Breast epithelium (tissue), 4 donors: ENCODE measurements at regions not wholly inside any gene's neighbourhood (a gene's known extent, or its start where the extent isn't known, plus 50 kb on each side); places are given as distances from the start of the nearest gene placed in this dataset.

ENCODE experiments used
- DNase-seq, 2 donors: peaks; one replicate each; pipeline ENCODE4 v3.0.0-alpha.2; 2019; ENCODE audit warnings: low spot score in 2 of 2
- H3K27ac ChIP-seq, 2 donors: fragments of 200-600 bp; sonication (generic) in 1 of 2; one replicate each; pipeline ENCODE4 v1.5.1; 2016 to 2019; ENCODE audit warnings: mild to moderate bottlenecking in 1 of 2
- H3K27me3 ChIP-seq, 2 donors: fragments of 200-600 bp; sonication (generic) in 1 of 2; one replicate each; pipeline versions ENCODE4 v1.5.1 to v1.6.0; 2017 to 2019; ENCODE audit warnings: control low read depth in 1 of 2, mild to moderate bottlenecking in 1 of 2
- H3K36me3 ChIP-seq: fragments of 200-600 bp; one replicate; pipeline ENCODE4 v1.5.1; 2019
- H3K4me1 ChIP-seq, 2 donors: fragments of 200-600 bp; sonication (generic); one replicate each; pipeline ENCODE4 v1.5.1; 2016 to 2019; ENCODE audit warnings: control low read depth in 1 of 2
- H3K4me3 ChIP-seq, 3 donors: fragments of 200-600 bp; sonication (generic); 1 replicate in 2 of 3; 2 replicates in 1 of 3; pipeline ENCODE4 v1.5.1; 2016 to 2019; ENCODE audit warnings: mild to moderate bottlenecking in 3 of 3, moderate library complexity in 2 of 3
- H3K9me3 ChIP-seq, 2 donors: fragments of 200-600 bp; sonication (generic) in 1 of 2; one replicate each; pipeline ENCODE4 v1.5.1; 2016 to 2019; ENCODE audit warnings: control low read depth in 1 of 2
- POLR2A ChIP-seq: fragments of 450-650 bp; IDR thresholded peaks from one replicate; pipeline ENCODE4 v1.6.1; 2016; ENCODE audit warnings: antibody characterized with exemption, mild to moderate bottlenecking, moderate library complexity
- POLR2AphosphoS5 ChIP-seq, 3 donors: sonication (generic); formaldehyde crosslinking; IDR thresholded peaks; one replicate each; pipeline ENCODE4 v1.6.1; 2017; ENCODE audit warnings: antibody characterized with exemption in 3 of 3
- intact Hi-C: fragments of 100-400 bp; cut with DNase I; formaldehyde crosslinking; loops from one replicate; pipeline ENCODE4 v1.15.1; 2023; ENCODE audit warnings: low total_unique reads
- TF ChIP-seq, protein P1 (sequence below), 3 donors: fragments of 450-650 bp; IDR thresholded peaks; one replicate each; pipeline ENCODE4 v1.5.1; 2016 to 2017; ENCODE audit warnings: antibody characterized with exemption in 3 of 3, mild to moderate bottlenecking in 3 of 3, moderate library complexity in 3 of 3

DNA sequence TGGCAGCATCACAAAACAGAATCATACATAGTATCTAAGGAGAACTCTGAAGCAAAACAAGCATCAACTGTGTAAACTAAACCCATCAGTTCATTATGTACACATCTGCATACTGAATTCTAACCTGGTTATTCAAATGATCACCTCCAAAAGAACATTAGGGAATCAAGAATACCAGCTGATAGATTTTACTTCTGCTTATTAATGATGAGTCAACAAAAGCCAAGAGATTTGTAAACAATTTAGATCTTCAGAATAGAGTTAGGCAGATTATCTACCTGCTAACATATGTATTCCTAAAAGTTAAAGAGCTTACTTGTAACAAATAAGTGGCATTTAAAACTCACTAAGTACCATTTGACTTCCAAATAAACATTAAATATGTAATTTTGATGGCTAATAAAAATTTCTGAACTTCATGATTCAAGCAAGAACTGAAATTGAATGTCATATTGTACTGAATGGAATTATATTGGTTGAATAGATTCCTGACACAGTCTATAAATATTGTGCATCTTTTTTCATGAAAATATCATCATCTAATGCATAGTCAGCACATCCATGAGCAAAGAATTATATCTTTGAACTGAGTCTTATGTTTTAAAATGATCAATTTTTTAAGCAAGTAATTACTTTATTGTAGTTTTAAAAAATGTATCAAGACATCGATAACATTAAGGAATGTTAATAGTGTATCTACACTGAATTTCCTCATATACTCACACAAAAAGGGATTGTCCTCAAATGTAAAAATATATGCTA is 470.5 kb downstream of the GRXCR1 start:
- Histone ChIP-seq H3K27ac (no peak overlapping the region), H3K4me3 (no peak overlapping the region), H3K9me3 (no peaks in the 10 kb centered on the region), H3K4me1 (no peaks in the 10 kb centered on the region), H3K36me3 (no peaks in the 10 kb centered on the region), H3K27me3 (no peaks in the 10 kb centered on the region)
- TF ChIP-seq POLR2A (no peak), POLR2AphosphoS5 (IDR thresholded peaks at IDR 0.05) (no peak)
- TF ChIP-seq, protein P1, sequence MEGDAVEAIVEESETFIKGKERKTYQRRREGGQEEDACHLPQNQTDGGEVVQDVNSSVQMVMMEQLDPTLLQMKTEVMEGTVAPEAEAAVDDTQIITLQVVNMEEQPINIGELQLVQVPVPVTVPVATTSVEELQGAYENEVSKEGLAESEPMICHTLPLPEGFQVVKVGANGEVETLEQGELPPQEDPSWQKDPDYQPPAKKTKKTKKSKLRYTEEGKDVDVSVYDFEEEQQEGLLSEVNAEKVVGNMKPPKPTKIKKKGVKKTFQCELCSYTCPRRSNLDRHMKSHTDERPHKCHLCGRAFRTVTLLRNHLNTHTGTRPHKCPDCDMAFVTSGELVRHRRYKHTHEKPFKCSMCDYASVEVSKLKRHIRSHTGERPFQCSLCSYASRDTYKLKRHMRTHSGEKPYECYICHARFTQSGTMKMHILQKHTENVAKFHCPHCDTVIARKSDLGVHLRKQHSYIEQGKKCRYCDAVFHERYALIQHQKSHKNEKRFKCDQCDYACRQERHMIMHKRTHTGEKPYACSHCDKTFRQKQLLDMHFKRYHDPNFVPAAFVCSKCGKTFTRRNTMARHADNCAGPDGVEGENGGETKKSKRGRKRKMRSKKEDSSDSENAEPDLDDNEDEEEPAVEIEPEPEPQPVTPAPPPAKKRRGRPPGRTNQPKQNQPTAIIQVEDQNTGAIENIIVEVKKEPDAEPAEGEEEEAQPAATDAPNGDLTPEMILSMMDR (IDR thresholded peaks at IDR 0.05): no peak
- intact Hi-C loops: no loop called here
- no peak for DNase-seq

DNA sequence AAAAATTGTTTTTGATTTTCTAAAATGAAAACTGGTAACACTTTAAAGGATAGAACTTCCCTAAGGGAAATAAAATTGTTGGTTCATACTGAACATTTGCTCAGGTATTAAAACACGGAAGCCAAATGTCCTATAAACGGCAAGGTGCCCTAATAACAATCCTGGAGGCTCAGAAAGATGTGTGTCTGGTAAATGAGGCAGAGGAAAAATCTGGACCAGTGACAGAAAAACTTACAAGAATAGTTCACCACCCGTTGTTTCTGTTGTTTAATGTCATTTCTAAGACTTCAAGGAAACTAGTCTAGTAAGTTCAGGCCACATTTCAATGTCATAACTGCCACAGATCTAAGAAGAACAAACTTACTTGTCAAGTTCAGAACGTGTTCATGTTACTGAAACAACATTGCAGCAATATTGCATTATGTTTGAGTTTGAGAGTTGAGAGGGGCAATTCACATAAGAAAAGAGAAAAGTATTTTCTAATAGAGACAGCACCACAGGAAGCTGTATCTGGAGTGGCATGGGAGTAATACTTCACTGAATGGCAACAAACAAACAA is 476.6 kb downstream of the GRXCR1 start:
- H3K9me3 ChIP-seq: no peaks in the 10 kb centered on the region
- no peak overlapping the region for H3K27ac ChIP-seq
- no peak overlapping the region for H3K4me3 ChIP-seq
- H3K36me3 ChIP-seq: no peaks in the 10 kb centered on the region
- intact Hi-C loops: no loop called here
- no peaks in the 10 kb centered on the region for H3K27me3 ChIP-seq
- TF ChIP-seq, protein P1 (IDR thresholded peaks at IDR 0.05): no peak
- TF ChIP-seq POLR2A (no peak), POLR2AphosphoS5 (IDR thresholded peaks at IDR 0.05) (no peak)
- DNase-seq: no peak
- no peaks in the 10 kb centered on the region for H3K4me1 ChIP-seq

DNA sequence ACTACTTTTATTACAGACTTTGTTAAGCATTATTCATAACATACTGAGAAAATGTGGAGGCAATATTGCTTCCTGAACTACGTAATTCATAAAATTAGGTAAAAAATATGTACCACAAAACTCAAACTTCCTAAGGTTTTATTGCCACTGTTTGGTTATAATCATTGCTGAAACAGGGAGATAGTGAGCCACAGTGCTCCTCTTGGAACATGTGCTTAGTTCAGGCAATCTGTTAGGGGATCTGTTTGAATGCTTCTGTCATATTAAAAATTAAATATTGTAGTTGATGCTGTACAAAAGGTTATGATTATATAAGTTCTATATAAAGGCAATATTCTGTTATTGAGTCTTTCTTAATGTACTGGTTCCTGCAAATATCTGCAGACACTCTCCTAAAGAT is 480.7 kb downstream of the GRXCR1 start:
- no peak for TF ChIP-seq POLR2A
- TF ChIP-seq, protein P1 (IDR thresholded peaks at IDR 0.05): no peak
- no peak for TF ChIP-seq POLR2AphosphoS5 (IDR thresholded peaks at IDR 0.05)

DNA sequence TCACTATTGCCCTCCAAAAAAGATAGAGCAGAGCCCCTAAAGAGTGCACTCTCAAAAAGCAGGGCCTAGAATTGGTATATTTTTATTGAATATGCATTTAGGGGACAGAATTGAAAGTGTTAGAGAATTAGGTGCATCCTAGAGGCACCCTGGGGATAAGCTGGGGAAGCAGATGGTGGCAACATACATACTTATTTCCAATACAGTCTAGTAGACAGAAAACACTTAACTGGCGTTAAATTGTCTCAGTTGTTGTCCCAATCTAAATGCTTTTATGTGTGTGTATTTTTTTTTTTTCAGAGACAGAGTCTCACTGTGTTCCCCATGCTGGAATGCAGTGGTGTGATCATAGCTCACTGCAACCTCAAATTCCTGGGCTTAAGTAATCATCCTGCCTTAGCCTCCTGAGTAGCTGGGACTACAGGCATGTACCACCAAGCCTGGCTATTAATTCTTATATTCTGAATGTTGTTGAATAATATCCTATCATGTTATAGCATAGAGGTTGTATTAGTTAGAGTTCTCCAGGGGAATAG is 481.8 kb downstream of the GRXCR1 start:
- H3K27me3 ChIP-seq: no peaks in the 10 kb centered on the region
- no peak overlapping the region for H3K4me3 ChIP-seq
- H3K36me3 ChIP-seq: no peaks in the 10 kb centered on the region
- intact Hi-C loops: no loop called here
- H3K27ac ChIP-seq: no peak overlapping the region
- H3K9me3 ChIP-seq: no peaks in the 10 kb centered on the region
- no peak for DNase-seq
- no peaks in the 10 kb centered on the region for H3K4me1 ChIP-seq
- no peak for TF ChIP-seq POLR2AphosphoS5 (IDR thresholded peaks at IDR 0.05)
- TF ChIP-seq, protein P1 (IDR thresholded peaks at IDR 0.05): no peak
- TF ChIP-seq POLR2A: no peak

More for the DNA sequence above, 480.7 kb downstream of the GRXCR1 start:
- no peak for DNase-seq
- Histone ChIP-seq H3K4me3 (no peak overlapping the region), H3K4me1 (no peaks in the 10 kb centered on the region), H3K27me3 (no peaks in the 10 kb centered on the region), H3K36me3 (no peaks in the 10 kb centered on the region), H3K9me3 (no peaks in the 10 kb centered on the region), H3K27ac (no peak overlapping the region)
- intact Hi-C loops: no loop called here

DNA sequence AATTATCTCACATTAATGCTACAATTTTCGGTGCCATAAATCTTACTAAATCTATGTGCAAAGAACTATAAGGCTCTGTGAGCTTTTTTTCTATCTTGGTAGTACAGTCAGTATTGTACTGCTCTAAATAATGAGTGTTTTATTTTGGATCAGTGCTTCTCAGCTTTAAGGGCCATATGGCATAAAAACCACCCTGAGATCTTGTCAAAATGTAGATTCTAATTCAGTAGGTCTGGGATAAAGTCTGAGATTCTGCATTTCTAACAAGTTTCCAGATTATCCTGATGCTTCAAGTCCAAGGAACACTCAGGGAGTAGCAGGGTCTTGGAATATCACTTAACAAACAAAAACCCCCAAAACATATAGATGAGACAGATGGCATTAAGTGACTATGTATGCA is 486.5 kb downstream of the GRXCR1 start:
- Histone ChIP-seq H3K27ac (no peak overlapping the region), H3K36me3 (no peaks in the 10 kb centered on the region), H3K9me3 (no peaks in the 10 kb centered on the region), H3K4me1 (no peaks in the 10 kb centered on the region), H3K4me3 (no peak overlapping the region), H3K27me3 (no peaks in the 10 kb centered on the region)
- TF ChIP-seq, protein P1 (IDR thresholded peaks at IDR 0.05): no peak
- DNase-seq: no peak
- intact Hi-C loops: no loop called here
